T-helper 9 cell (primary cell): ENCODE measurements at regions not wholly inside any gene's neighbourhood (a gene's known extent, or its start where the extent isn't known, plus 50 kb on each side); places are given as distances from the start of the nearest gene placed in this dataset.

Source experiments
- DNase-seq: peaks from one replicate; pipeline ENCODE4 v3.0.0-alpha.2; 2020

- no peak for DNase-seq
Measured at GRCh38 chr2:241924069-241924908, 54.8 kb downstream of the RTP5 start.

DNA sequence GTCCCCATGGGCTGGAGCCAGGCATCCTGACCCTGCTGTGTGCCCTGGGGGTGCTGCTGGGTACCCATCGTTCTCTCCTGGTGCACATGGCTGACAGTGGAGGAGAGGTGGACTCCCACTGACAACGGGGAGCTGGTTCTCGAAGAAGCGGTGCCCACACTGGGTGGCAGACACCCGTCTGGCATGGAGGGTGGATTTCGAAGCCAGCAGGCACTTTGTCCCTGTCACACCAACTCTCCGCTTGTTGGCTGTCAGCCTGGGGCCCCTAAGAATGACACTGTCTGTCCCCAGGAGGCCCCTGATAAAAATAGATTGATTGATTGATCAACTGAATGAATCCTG, 55.4 kb downstream of the RTP5 start:
- no peak for DNase-seq

- no peak for DNase-seq
Measured at GRCh38 chr2:241925277-241925676, 55.7 kb downstream of the RTP5 start.

GRCh38 chr2:241925821-241926441, 56.4 kb downstream of the RTP5 start:
- DNase-seq: no peak

GRCh38 chr2:241926541-241927311, 57.2 kb downstream of the RTP5 start:
- no peak for DNase-seq

DNA sequence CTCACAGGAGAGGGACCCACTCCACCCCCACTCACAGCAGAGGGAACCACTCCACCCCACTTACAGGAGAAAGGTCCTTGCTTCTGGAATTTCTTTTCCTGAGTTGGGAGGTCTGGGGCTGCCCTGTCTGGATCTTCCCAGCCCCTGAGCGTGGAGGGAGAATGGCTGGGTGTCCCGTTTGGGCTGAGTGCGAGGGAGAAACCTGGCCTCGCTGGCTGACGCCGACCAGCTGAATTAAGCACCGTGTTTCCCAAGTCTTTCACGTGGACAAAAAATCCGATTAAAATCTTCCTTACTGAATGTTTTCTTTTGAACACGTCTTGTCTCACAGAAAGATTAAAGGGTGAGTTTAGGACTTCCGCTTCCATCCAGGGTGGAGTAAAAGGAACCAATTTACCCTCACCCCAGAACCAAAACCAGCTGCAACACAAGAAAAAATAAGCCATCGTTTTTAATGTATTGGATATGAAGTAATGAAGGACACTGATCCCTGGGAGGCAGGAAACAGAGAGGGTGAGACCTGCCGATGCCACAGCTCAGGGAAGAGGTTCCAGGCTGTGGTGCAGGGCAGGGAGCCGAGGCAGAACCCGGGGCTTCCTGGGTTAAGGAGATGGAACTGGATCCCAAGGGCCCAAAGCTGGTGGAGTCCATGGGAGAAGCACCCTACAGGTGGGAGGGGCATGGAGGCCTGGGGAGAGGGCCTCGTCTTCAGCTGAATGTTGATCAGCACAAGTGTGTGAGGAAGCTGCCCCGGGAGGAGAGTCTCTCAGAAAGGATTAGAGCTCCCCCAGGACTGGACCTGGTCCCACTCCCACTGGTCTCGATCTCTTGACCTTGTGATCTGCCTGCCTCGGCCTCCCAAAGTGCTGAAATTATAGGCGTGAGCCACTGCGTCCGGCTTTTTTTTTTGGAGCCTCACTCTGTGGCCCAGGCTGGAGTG, 60.3 kb downstream of the RTP5 start:
- DNase-seq: no peak

- DNase-seq: no peak
Measured at GRCh38 chr2:241931084-241931975, 61.8 kb downstream of the RTP5 start.

- DNase-seq: no peak
Measured at GRCh38 chr2:241931976-241932898, 62.7 kb downstream of the RTP5 start.

- DNase-seq: no peak
Measured at GRCh38 chr2:241932899-241933178, 63.3 kb downstream of the RTP5 start.

- no peak for DNase-seq
Measured at GRCh38 chr2:241933179-241933911, 63.8 kb downstream of the RTP5 start.

DNA sequence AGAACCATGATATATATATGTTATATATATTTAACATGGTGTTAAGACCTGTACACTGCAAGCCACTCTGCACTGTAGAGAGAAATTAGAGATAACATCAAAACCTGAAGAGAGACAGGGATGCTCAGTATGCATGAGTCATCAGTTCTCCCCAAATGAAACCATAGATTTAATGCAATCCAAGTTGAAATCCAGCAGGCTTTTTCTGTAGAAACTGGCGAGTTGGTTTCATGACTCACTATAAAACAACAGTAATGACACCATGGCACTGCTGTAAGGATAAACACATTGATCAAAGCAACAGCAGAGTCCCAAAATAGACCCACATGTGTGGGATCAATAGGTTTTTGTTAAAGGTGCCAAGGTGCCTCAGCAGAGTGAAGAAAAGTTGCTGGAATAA, 65.8 kb downstream of the RTP5 start:
- DNase-seq: no peak

GRCh38 chr2:241935774-241936173, 66.2 kb downstream of the RTP5 start:
- DNase-seq: no peak

- no peak for DNase-seq
Measured at GRCh38 chr2:241936457-241937133, 67.1 kb downstream of the RTP5 start.

- DNase-seq: no peak
Measured at GRCh38 chr2:241937297-241937696, 67.8 kb downstream of the RTP5 start.

GRCh38 chr2:241939541-241939940, 70.0 kb downstream of the RTP5 start:
- DNase-seq: no peak

GRCh38 chr2:241940329-241940728, 70.8 kb downstream of the RTP5 start:
- DNase-seq: no peak

DNA sequence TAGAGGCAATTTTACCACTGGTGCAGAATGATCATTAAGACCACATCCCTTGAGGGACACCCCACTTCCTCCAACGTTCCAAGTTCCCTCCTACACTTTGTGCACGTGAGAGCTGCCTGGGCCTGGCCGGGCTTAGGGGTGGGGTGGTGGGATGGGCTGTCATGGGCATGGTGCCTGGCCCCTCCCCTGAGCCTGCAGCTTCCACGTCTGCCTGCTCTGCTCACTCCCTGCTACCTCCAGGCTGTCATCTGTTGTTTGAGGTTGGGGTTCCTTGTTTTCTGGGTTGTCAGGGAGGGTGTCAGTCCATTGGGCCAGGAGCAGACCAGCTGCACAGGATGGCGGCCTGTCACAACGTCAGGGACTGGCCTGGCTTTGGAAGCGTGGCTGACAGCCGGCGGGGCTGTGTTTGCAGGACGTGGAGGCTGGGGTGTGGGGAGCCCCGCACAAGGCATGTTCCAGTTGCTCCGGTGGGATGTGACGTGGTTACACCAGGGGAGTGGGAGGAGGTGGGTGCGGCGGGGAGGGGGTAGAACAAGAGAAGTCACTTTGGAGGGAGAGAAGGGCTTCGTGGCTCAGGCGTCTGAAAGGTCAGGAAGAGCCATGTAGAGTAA, 72.3 kb downstream of the RTP5 start:
- DNase-seq: no peak

DNA sequence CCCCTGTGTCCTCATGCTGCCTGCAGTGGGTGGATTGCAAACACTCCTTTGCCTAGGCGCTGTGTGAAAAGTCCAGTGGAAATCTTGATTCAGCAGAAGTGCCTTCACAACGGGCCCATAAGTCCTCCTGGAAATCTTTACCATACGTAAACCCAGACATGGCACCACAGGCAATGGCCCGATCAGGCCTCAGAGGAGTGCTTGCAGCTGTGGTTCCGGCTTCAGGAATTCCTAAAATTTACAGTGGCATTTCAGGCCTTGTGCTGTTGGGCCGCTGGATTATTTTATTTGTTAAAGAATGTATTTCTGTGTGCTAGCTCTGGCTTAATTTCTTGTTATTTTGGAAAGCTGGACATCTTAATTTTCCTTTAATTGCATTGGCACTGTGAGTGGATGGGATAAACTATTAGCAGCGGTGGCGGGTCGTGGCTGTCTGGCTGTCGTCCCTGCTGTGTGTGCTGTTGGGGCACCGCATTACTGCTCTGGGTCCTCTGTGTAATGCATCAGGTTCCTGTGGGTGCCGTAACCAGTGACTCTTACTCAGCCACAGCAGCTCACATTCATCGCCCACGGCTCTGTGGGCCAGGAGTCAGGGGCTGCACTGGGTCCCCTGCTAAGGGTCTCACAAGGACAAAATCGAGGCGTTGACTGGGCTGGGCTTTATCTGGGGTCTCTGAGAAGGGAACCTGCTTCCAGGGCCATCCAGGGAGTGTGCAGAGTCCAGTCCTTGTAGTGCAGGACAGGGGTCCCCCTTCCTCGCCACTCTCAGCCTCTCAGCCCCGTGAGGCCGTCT, 73.1 kb downstream of the RTP5 start:
- DNase-seq: no peak
